CD14-positive monocyte (primary cell): ENCODE measurements at regions not wholly inside any gene's neighbourhood (a gene's known extent, or its start where the extent isn't known, plus 50 kb on each side); places are given as distances from the start of the nearest gene placed in this dataset.
"Not testable (repeated sequence)": the region's sequence is repeated elsewhere in the genome, so short reads cannot be mapped to it uniquely, and the experiment has no call there.

ENCODE experiments used
- DNase-seq, 3 donors: peaks; one replicate each; pipeline ENCODE4 v3.0.0-alpha.2; 2011 to 2022
- H2AFZ ChIP-seq: 2 replicates; pipeline ENCODE4 v1.6.0; 2012; ENCODE audit warnings: mild to moderate bottlenecking, low read depth, low read length, inconsistent platforms; ENCODE audit not compliant: insufficient read depth, poor library complexity, severe bottlenecking
- H3K27ac ChIP-seq, 2 donors: 1 replicate in 1 of 2; 2 replicates in 1 of 2; pipeline ENCODE4 v1.5.1; 2012 to 2013; ENCODE audit warnings: low read length in 2 of 2, control low read depth in 1 of 2, inconsistent platforms in 1 of 2, low read depth in 1 of 2, mild to moderate bottlenecking in 1 of 2
- H3K27me3 ChIP-seq, 2 donors: one replicate each; pipeline versions ENCODE4 v1.6.0 to v1.6.1; 2011 to 2013; ENCODE audit warnings: low read length in 2 of 2; ENCODE audit not compliant: control insufficient read depth in 2 of 2, insufficient read depth in 2 of 2
- H3K36me3 ChIP-seq, 2 donors: replicated peaks in 1 of 2; 1 replicate in 1 of 2; 2 replicates in 1 of 2; pipeline versions ENCODE4 v1.5.1 to v1.6.1; 2012 to 2013; ENCODE audit warnings: low read length in 2 of 2, control low read depth in 1 of 2, inconsistent platforms in 1 of 2, mild to moderate bottlenecking in 1 of 2; ENCODE audit not compliant: insufficient read depth in 2 of 2, control insufficient read depth in 1 of 2
- H3K4me1 ChIP-seq, 2 donors: 1 replicate in 1 of 2; 2 replicates in 1 of 2; pipeline versions ENCODE4 v1.5.1 to v1.6.1; 2012 to 2013; ENCODE audit warnings: low read length in 2 of 2, control low read depth in 1 of 2, inconsistent platforms in 1 of 2, mild to moderate bottlenecking in 1 of 2, moderate library complexity in 1 of 2; ENCODE audit not compliant: insufficient read depth in 2 of 2, control insufficient read depth in 1 of 2
- H3K4me2 ChIP-seq: replicated peaks from 2 replicates; pipeline ENCODE3; 2012; ENCODE audit warnings: low read length, moderate library complexity, mild to moderate bottlenecking; ENCODE audit not compliant: poor library complexity, severe bottlenecking; ENCODE audit errors: extremely low read depth
- H3K4me3 ChIP-seq, 3 experiments: fragments of 200-600 bp in 1 of 3; sonication (generic) in 1 of 3; replicated peaks in 1 of 3; 1 replicate in 2 of 3; 2 replicates in 1 of 3; pipeline ENCODE4 v1.5.1; 2011 to 2013; ENCODE audit warnings: low read length in 3 of 3, mild to moderate bottlenecking in 3 of 3, control low read depth in 2 of 3, low read depth in 2 of 3, inconsistent platforms in 1 of 3, moderate library complexity in 1 of 3
- H3K79me2 ChIP-seq: 2 replicates; pipeline ENCODE4 v1.6.0; 2012; ENCODE audit warnings: mild to moderate bottlenecking, control low read depth, inconsistent platforms, low read length, moderate library complexity; ENCODE audit not compliant: insufficient read depth
- H3K9ac ChIP-seq: 2 replicates; pipeline ENCODE4 v1.6.0; 2017; ENCODE audit warnings: low read length, mild to moderate bottlenecking; ENCODE audit not compliant: insufficient read depth, poor library complexity, severe bottlenecking
- H3K9me3 ChIP-seq, 2 donors: replicated peaks in 1 of 2; 1 replicate in 1 of 2; 2 replicates in 1 of 2; pipeline versions ENCODE4 v1.5.1 to v1.6.1; 2012 to 2013; ENCODE audit warnings: low read length in 2 of 2, control low read depth in 1 of 2; ENCODE audit not compliant: control insufficient read depth in 1 of 2, insufficient read depth in 1 of 2
- H4K20me1 ChIP-seq: 2 replicates; pipeline ENCODE4 v1.6.0; 2012; ENCODE audit warnings: mild to moderate bottlenecking, low read length, control low read depth, moderate library complexity; ENCODE audit not compliant: insufficient read depth
- H3K27ac Mint-ChIP-seq, 7 donors: one replicate each; pipeline ENCODE4 v1.8.0; 2020; ENCODE audit warnings: mild to moderate bottlenecking in 7 of 7, mixed read lengths in 7 of 7, moderate library complexity in 6 of 7, inconsistent platforms in 2 of 7
- H3K27me3 Mint-ChIP-seq, 3 donors: one replicate each; pipeline ENCODE4 v1.8.0; 2021 to 2022; ENCODE audit warnings: low read depth in 3 of 3, mild to moderate bottlenecking in 3 of 3, mixed read lengths in 3 of 3, moderate library complexity in 3 of 3, inconsistent platforms in 1 of 3
- H3K36me3 Mint-ChIP-seq, 2 donors: one replicate each; pipeline ENCODE4 v1.8.0; 2020; ENCODE audit warnings: mixed read lengths in 2 of 2, inconsistent platforms in 1 of 2, mild to moderate bottlenecking in 1 of 2
- H3K4me1 Mint-ChIP-seq: one replicate; pipeline ENCODE4 v1.8.0; 2020; ENCODE audit warnings: mild to moderate bottlenecking, mixed read lengths
- H3K4me3 Mint-ChIP-seq, 2 donors: one replicate each; pipeline ENCODE4 v1.8.0; 2020; ENCODE audit warnings: mild to moderate bottlenecking in 2 of 2, mixed read lengths in 2 of 2, moderate library complexity in 1 of 2
- H3K9me3 Mint-ChIP-seq, 7 donors: one replicate each; pipeline ENCODE4 v1.8.0; 2020 to 2022; ENCODE audit warnings: mixed read lengths in 7 of 7, mild to moderate bottlenecking in 6 of 7, moderate library complexity in 6 of 7, inconsistent platforms in 2 of 7
- CTCF ChIP-seq: fragments of 200-600 bp; IDR thresholded peaks from one replicate; pipeline ENCODE4 v1.8.0; 2022; ENCODE audit warnings: antibody characterized with exemption, mild to moderate bottlenecking
- WGBS: methylation state at CpG from one replicate; pipeline ENCODE4 v1.1.5; 2013; ENCODE audit warnings: missing lambda C conversion rate; ENCODE audit not compliant: insufficient coverage; 5-methylcytosine and 5-hydroxymethylcytosine counted together
- intact Hi-C, 2 donors: fragments of 100-400 bp; cut with micrococcal nuclease; formaldehyde crosslinking; loops; one replicate each; pipeline versions ENCODE4 v1.15.0 to v1.15.1; 2023

- H3K4me2 ChIP-seq, result no peak overlapping the region
- no peaks in the 10 kb centered on the region for H3K36me3 ChIP-seq
- peaks cover 0 to 2% (median 0%) of the 10 kb centered on the region in 3 donors for H3K27me3 Mint-ChIP-seq
- no peak overlapping the region for H3K4me3 Mint-ChIP-seq
- WGBS, result no CpG with 5 or more reads among the region's 1 CpG
- no peak overlapping the region for H3K9ac ChIP-seq
- no peak for TF ChIP-seq CTCF
- no peaks in the 10 kb centered on the region for H4K20me1 ChIP-seq
- no peaks in the 10 kb centered on the region for H3K4me1 ChIP-seq
- H3K4me1 Mint-ChIP-seq, result no peaks in the 10 kb centered on the region
- peaks cover 3 to 13% (median 9%) of the 10 kb centered on the region in 7 donors for H3K9me3 Mint-ChIP-seq
- H3K4me3 ChIP-seq, result no peak overlapping the region
- H2AFZ ChIP-seq, result no peak overlapping the region
- no peak overlapping the region for H3K27ac Mint-ChIP-seq
- DNase-seq, result no peak
- H3K36me3 Mint-ChIP-seq, result no peaks in the 10 kb centered on the region
- intact Hi-C loops, result no loop called here
- H3K79me2 ChIP-seq, result no peaks in the 10 kb centered on the region
- H3K9me3 ChIP-seq, result peaks cover 0 to 15% of the 10 kb centered on the region in 2 donors
- no peaks in the 10 kb centered on the region for H3K27me3 ChIP-seq
- H3K27ac ChIP-seq, result no peak overlapping the region
Observed at GRCh38 chr5:161001604-161002003, 149.6 kb upstream of the ATP10B start.

- H3K4me2 ChIP-seq, H3K79me2 ChIP-seq, H3K36me3 ChIP-seq, H3K9ac ChIP-seq, H3K4me3 Mint-ChIP-seq, H3K27ac Mint-ChIP-seq, H3K27me3 Mint-ChIP-seq, H3K36me3 Mint-ChIP-seq, H3K4me1 Mint-ChIP-seq, H2AFZ ChIP-seq, H3K27ac ChIP-seq, H3K4me3 ChIP-seq, H3K27me3 ChIP-seq, H3K4me1 ChIP-seq, DNase-seq, intact Hi-C loops, H4K20me1 ChIP-seq: not testable (repeated sequence)
- H3K9me3 ChIP-seq, result peaks cover 0 to 15% of the 10 kb centered on the region in 2 donors
- H3K9me3 Mint-ChIP-seq, result peaks cover 3 to 12% (median 7%) of the 10 kb centered on the region in 7 donors
- no CpG with 5 or more reads among the region's 1 CpG for WGBS
Observed at GRCh38 chr5:161001142-161001541, 149.1 kb upstream of the ATP10B start.
